HepG2 (cell line): ENCODE measurements at regions not wholly inside any gene's neighbourhood (a gene's known extent, or its start where the extent isn't known, plus 50 kb on each side); places are given as distances from the start of the nearest gene placed in this dataset.

ENCODE experiments used
- ATAC-seq: fragments of 200-7000 bp; cut with Tn5 transposase; 3 replicates; pipeline ENCODE4 v1.9.1; 2020; ENCODE audit warnings: mild to moderate bottlenecking, moderate library complexity
- BruUV-seq: library from RNA; stranded (reverse); fragments of 400-500 nt; replicated peaks from 2 replicates; lab custom pipeline; 2021; lab: Mats Ljungman, UMichigan
- CTCF ChIA-PET: fragments of 300-600 bp; formaldehyde crosslinking; extraction: SDS; loops from one replicate; lab custom pipeline; 2021; ENCODE audit warnings: low total read pairs, inconsistent platforms, low intra/inter-chr PET ratio; lab: Yijun Ruan, JAX
- POLR2A ChIA-PET: fragments of 350-600 bp; sonication (Branson Sonifier 250); formaldehyde crosslinking; loops from one replicate; lab custom pipeline; 2020; ENCODE audit warnings: antibody characterized with exemption, inconsistent platforms; lab: Yijun Ruan, JAX
- DNase-seq: peaks from one replicate; pipeline ENCODE4 v3.0.0-alpha.2; 2015; ENCODE audit warnings: low spot score
- FAIRE-seq: peaks from 3 replicates; lab custom pipeline; 2011; peaks lifted over from hg19 to GRCh38; lab: Jason Lieb, UNC
- H2AFZ ChIP-seq: one replicate; pipeline ENCODE4 v1.6.1; 2011; ENCODE audit warnings: low read length, inconsistent platforms
- H3K27ac ChIP-seq: fragments of 300-600 bp; 3 replicates; pipeline ENCODE4 v1.8.0; 2011; ENCODE audit warnings: mixed run types, mild to moderate bottlenecking, mixed read lengths, low read length, inconsistent platforms; ENCODE audit not compliant: insufficient read depth; ENCODE audit errors: extremely low read length
- H3K27me3 ChIP-seq, 2 experiments: fragments of 200-600 bp in 1 of 2; 2 replicates in 1 of 2; 3 replicates in 1 of 2; pipeline versions ENCODE4 v1.6.0 to v1.8.0; 2011; ENCODE audit warnings: low read length in 2 of 2, mild to moderate bottlenecking in 2 of 2, moderate library complexity in 2 of 2, inconsistent platforms in 1 of 2; ENCODE audit not compliant: insufficient read depth in 2 of 2, control insufficient read depth in 1 of 2
- H3K36me3 ChIP-seq, 2 experiments: fragments of 200-600 bp in 1 of 2; replicated peaks in 1 of 2; 2 replicates in 1 of 2; 3 replicates in 1 of 2; pipeline versions ENCODE4 v1.5.1 to v1.8.0; 2011; ENCODE audit warnings: low read length in 2 of 2, inconsistent platforms in 1 of 2; ENCODE audit not compliant: insufficient read depth in 2 of 2, control insufficient read depth in 1 of 2
- H3K4me1 ChIP-seq: 2 replicates; pipeline ENCODE4 v1.5.1; 2012; ENCODE audit warnings: low read length, inconsistent platforms; ENCODE audit not compliant: insufficient read depth
- H3K4me2 ChIP-seq: 2 replicates; pipeline ENCODE4 v1.6.0; 2011; ENCODE audit warnings: low read depth, low read length, inconsistent platforms
- H3K4me3 ChIP-seq, 3 experiments: fragments of 200-600 bp in 1 of 3; sonication (generic), shearing (Covaris generic) in 1 of 3; replicated peaks in 1 of 3; 2 replicates each; pipeline ENCODE4 v1.5.1; 2011 to 2016; ENCODE audit warnings: low read length in 3 of 3, inconsistent platforms in 2 of 3, low read depth in 2 of 3, mild to moderate bottlenecking in 2 of 3, control low read depth in 1 of 3, mixed read lengths in 1 of 3; ENCODE audit not compliant: insufficient read depth in 1 of 3
- H3K79me2 ChIP-seq: one replicate; pipeline ENCODE4 v1.6.1; 2011; ENCODE audit warnings: low read length, inconsistent platforms; ENCODE audit not compliant: insufficient read depth
- H3K9ac ChIP-seq: 2 replicates; pipeline ENCODE4 v1.6.0; 2011; ENCODE audit warnings: mild to moderate bottlenecking, low read depth, low read length, inconsistent platforms; ENCODE audit not compliant: insufficient read depth
- H3K9me3 ChIP-seq: 2 replicates; pipeline ENCODE4 v1.5.1; 2012; ENCODE audit warnings: mild to moderate bottlenecking, low read length
- H4K20me1 ChIP-seq: 2 replicates; pipeline ENCODE4 v1.6.0; 2011; ENCODE audit warnings: inconsistent platforms, mild to moderate bottlenecking, low read length, moderate library complexity; ENCODE audit not compliant: insufficient read depth
- ATF7 ChIP-seq, 2 experiments: fragments of 450-650 bp in 1 of 2; sonication (generic) in 1 of 2; formaldehyde crosslinking in 1 of 2; IDR thresholded peaks; 2 replicates each; pipeline versions ENCODE4 v1.4.0 to v1.6.1; 2016 to 2020; ENCODE audit warnings: antibody characterized with exemption in 1 of 2, mild to moderate bottlenecking in 1 of 2, missing genetic modification reagents in 1 of 2
- CREB1 ChIP-seq, 2 experiments: fragments of 450-650 bp in 1 of 2; IDR thresholded peaks; 2 replicates each; pipeline ENCODE4 v1.6.1; 2016 to 2017; ENCODE audit warnings: control low read depth in 1 of 2, mild to moderate bottlenecking in 1 of 2, missing compliant biosample characterization in 1 of 2, missing genetic modification characterization in 1 of 2
- CREM ChIP-seq, 2 experiments: sonication (generic) in 1 of 2; formaldehyde crosslinking in 1 of 2; IDR thresholded peaks; 2 replicates each; pipeline versions ENCODE4 v1.4.0 to v1.6.1; 2016 to 2020; ENCODE audit warnings: antibody characterized with exemption in 1 of 2, mild to moderate bottlenecking in 1 of 2, missing genetic modification reagents in 1 of 2
- KDM3A ChIP-seq: IDR thresholded peaks from 2 replicates; pipeline ENCODE4 v1.6.1; 2018; ENCODE audit warnings: low read depth, missing compliant biosample characterization
- SAP130 ChIP-seq: IDR thresholded peaks from 2 replicates; pipeline ENCODE4 v1.6.1; 2016; ENCODE audit warnings: low read depth
- ZMYM3 ChIP-seq: sonication (generic); formaldehyde crosslinking; IDR thresholded peaks from 2 replicates; pipeline ENCODE4 v1.5.1; 2020; ENCODE audit warnings: mild to moderate bottlenecking, missing genetic modification reagents
- WGBS: methylation state at CpG from one replicate; pipeline ENCODE4 v1.1.6; 2017; ENCODE audit warnings: low lambda C conversion rate; 5-methylcytosine and 5-hydroxymethylcytosine counted together
- in situ Hi-C: cut with HindIII; loops from 2 replicates; pipeline ENCODE4 v1.10.0; 2017; ENCODE audit warnings: low pct_unique_long_range_greater_than_20kb; ENCODE audit not compliant: extremely low pct_ligation_motif_present
- intact Hi-C: fragments of 100-400 bp; cut with micrococcal nuclease; formaldehyde crosslinking; loops from one replicate; pipeline ENCODE4 v1.10.0; 2022; ENCODE audit not compliant: unreplicated experiment

- POLR2A ChIA-PET = no interaction called here
- no TSS peak for BruUV-seq
These were observed 763.9 kb upstream of the MGAT4C start for GRCh38 chr12:87020071-87020470.

GRCh38 chr12:87015352-87015751 is 759.2 kb upstream of the MGAT4C start:
- CTCF ChIA-PET = no interaction called here
- DNase-seq (no peak), FAIRE-seq (no peak), ATAC-seq (no peak)
- Histone ChIP-seq H4K20me1 (no peaks in the 10 kb centered on the region), H3K79me2 (no peaks in the 10 kb centered on the region), H3K4me2 (no peak overlapping the region), H3K4me1 (no peaks in the 10 kb centered on the region), H3K9me3 (peaks cover 47% of the 10 kb centered on the region), H2AFZ (no peak overlapping the region), H3K9ac (no peak overlapping the region), H3K36me3 (no peaks in the 10 kb centered on the region), H3K4me3 (no peak overlapping the region), H3K27me3 (no peaks in the 10 kb centered on the region), H3K27ac (no peak overlapping the region)
- POLR2A ChIA-PET = no interaction called here
- intact Hi-C loops = no loop called here
- WGBS = 29% methylated on average over 3 of the region's 3 CpGs
- TF ChIP-seq CREB1 (IDR thresholded peaks at IDR 0.05) = peak; percentile 91
- TF ChIP-seq CREB1 (CRISPR knock-in tag; IDR thresholded peaks at IDR 0.05) = no peak
- TF ChIP-seq CREM (IDR thresholded peaks at IDR 0.05) = no peak
- TF ChIP-seq CREM (CRISPR knock-in tag; IDR thresholded peaks at IDR 0.05) = no peak
- TF ChIP-seq ATF7 (IDR thresholded peaks at IDR 0.05) = peak; percentile 96
- TF ChIP-seq ATF7 (CRISPR knock-in tag; IDR thresholded peaks at IDR 0.05) = no peak
- in situ Hi-C loops = no loop called here
- no TSS peak for BruUV-seq

More at GRCh38 chr12:87020071-87020470, 763.9 kb upstream of the MGAT4C start:
- no peak overlapping the region for H3K9ac ChIP-seq
- FAIRE-seq = no peak
- intact Hi-C loops = no loop called here
- no peaks in the 10 kb centered on the region for H4K20me1 ChIP-seq
- no CpG with 5 or more reads among the region's 1 CpG for WGBS
- TF ChIP-seq SAP130 (CRISPR knock-in tag) = no peak
- TF ChIP-seq KDM3A (CRISPR knock-in tag) = no peak
- TF ChIP-seq ZMYM3 (CRISPR knock-in tag) = no peak
- TF ChIP-seq, all 625 proteins: peak for 0
- Histone ChIP-seq H3K27ac (no peak overlapping the region), H2AFZ (no peak overlapping the region), H3K4me3 (no peak overlapping the region), H3K4me1 (no peaks in the 10 kb centered on the region), H3K4me2 (no peak overlapping the region), H3K79me2 (no peaks in the 10 kb centered on the region), H3K9me3 (peaks cover 81% of the 10 kb centered on the region), H3K27me3 (no peaks in the 10 kb centered on the region), H3K36me3 (no peaks in the 10 kb centered on the region)
- DNase-seq (no peak), ATAC-seq (no peak)
- in situ Hi-C loops = no loop called here
- CTCF ChIA-PET = no interaction called here
